ENCODE measurements at regions not wholly inside any gene's neighbourhood (a gene's known extent, or its start where the extent isn't known, plus 50 kb on each side); places are given as distances from the start of the nearest gene placed in this dataset.

GRCh38 chr5:26232706-26233105, 805.7 kb downstream of the CDH9 start:
- ATAC-seq (no peak), FAIRE-seq (no peak), DNase-seq (ENCODE audit: low read depth, low spot score) (no peak)
- 30% methylated on average over 7 of the region's 8 CpGs for WGBS (ENCODE audit: insufficient coverage, insufficient replicate concordance, low lambda C conversion rate, missing lambda C conversion rate)
- RAD21 ChIA-PET (ENCODE audit: unreplicated experiment), result no interaction called here
- no peak overlapping the region for H3K4me2 ChIP-seq (ENCODE audit: control insufficient read depth, insufficient read depth)
- H3K9ac ChIP-seq (ENCODE audit: control insufficient read depth, insufficient read depth, low read length), result no peak overlapping the region
- SMC1A ChIA-PET (ENCODE audit: uncharacterized antibody, unreplicated experiment), result no interaction called here
- in situ Hi-C loops (cut with MboI) (no loop called here), intact Hi-C loops (cut with micrococcal nuclease; ENCODE audit: unreplicated experiment) (no loop called here)
- no peaks in the 10 kb centered on the region for H3K4me1 ChIP-seq (ENCODE audit: control insufficient read depth, insufficient read depth, low read length)
- CTCF ChIA-PET, result no interaction called here
- H3K27ac ChIP-seq (ENCODE audit: control insufficient read depth, insufficient read depth), result no peak overlapping the region
- no peak overlapping the region for H3K4me3 ChIP-seq
- no peak overlapping the region for H2AFZ ChIP-seq (ENCODE audit: control insufficient read depth, low read depth, low read length)
- H3K9me3 ChIP-seq (replicated peaks; ENCODE audit: control insufficient read depth, insufficient read depth, low read length), result no peaks in the 10 kb centered on the region; the same call in 2 of the 3 replicates
- no peaks in the 10 kb centered on the region for H3K79me2 ChIP-seq (ENCODE audit: control insufficient read depth, insufficient read depth, low read length)
- no peaks in the 10 kb centered on the region for H4K20me1 ChIP-seq (ENCODE audit: control insufficient read depth, insufficient read depth)
- no peaks in the 10 kb centered on the region for H3K27me3 ChIP-seq (replicated peaks in 1 of 2; ENCODE audit: control insufficient read depth in 2 of 2, insufficient read depth in 2 of 2, low read length in 1 of 2)
- H3K36me3 ChIP-seq (ENCODE audit: control insufficient read depth in 2 of 2, insufficient read depth in 2 of 2, low read length in 1 of 2), result no peaks in the 10 kb centered on the region
- BruUV-seq (replicated peaks), result no TSS peak
- POLR2A ChIA-PET, result no interaction called here
- TF ChIP-seq FOXK2 (IDR thresholded peaks at IDR 0.05) (no peak), FOS (IDR thresholded peaks at IDR 0.05; ENCODE audit: borderline replicate concordance, extremely low read depth, insufficient read length) (no peak), MEF2A (IDR thresholded peaks at IDR 0.05; ENCODE audit: insufficient read depth, low read depth, low read length) (no peak), ZNF622 (IDR thresholded peaks at IDR 0.05) (no peak), CEBPB (IDR thresholded peaks at IDR 0.05; ENCODE audit: borderline replicate concordance in 1 of 2, low read depth in 2 of 2, low read length in 2 of 2) (no peak), LARP7 (IDR thresholded peaks at IDR 0.05) (no peak), USF1 (IDR thresholded peaks at IDR 0.05; ENCODE audit: borderline replicate concordance, extremely low read length, insufficient read depth, low read depth, low read length) (no peak), RBBP5 (conservative IDR thresholded peaks at IDR 0.05) (no peak), SREBF2 (IDR thresholded peaks at IDR 0.05; ENCODE audit: low read length) (no peak), TCF7 (IDR thresholded peaks at IDR 0.05; ENCODE audit: borderline replicate concordance) (no peak), IKZF2 (IDR thresholded peaks at IDR 0.05) (no peak), ELK1 (IDR thresholded peaks at IDR 0.05; ENCODE audit: low read depth, low read length) (no peak), POLR2AphosphoS5 (IDR thresholded peaks at IDR 0.05; ENCODE audit: low read length) (no peak), MYB (IDR thresholded peaks at IDR 0.05; ENCODE audit: borderline replicate concordance, low read depth, low read length) (no peak), ZBTB33 (IDR thresholded peaks at IDR 0.05) (no peak)
- TF ChIP-seq, protein P1, sequence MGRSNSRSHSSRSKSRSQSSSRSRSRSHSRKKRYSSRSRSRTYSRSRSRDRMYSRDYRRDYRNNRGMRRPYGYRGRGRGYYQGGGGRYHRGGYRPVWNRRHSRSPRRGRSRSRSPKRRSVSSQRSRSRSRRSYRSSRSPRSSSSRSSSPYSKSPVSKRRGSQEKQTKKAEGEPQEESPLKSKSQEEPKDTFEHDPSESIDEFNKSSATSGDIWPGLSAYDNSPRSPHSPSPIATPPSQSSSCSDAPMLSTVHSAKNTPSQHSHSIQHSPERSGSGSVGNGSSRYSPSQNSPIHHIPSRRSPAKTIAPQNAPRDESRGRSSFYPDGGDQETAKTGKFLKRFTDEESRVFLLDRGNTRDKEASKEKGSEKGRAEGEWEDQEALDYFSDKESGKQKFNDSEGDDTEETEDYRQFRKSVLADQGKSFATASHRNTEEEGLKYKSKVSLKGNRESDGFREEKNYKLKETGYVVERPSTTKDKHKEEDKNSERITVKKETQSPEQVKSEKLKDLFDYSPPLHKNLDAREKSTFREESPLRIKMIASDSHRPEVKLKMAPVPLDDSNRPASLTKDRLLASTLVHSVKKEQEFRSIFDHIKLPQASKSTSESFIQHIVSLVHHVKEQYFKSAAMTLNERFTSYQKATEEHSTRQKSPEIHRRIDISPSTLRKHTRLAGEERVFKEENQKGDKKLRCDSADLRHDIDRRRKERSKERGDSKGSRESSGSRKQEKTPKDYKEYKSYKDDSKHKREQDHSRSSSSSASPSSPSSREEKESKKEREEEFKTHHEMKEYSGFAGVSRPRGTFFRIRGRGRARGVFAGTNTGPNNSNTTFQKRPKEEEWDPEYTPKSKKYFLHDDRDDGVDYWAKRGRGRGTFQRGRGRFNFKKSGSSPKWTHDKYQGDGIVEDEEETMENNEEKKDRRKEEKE (IDR thresholded peaks at IDR 0.05), result no peak
- TF ChIP-seq, protein P2, sequence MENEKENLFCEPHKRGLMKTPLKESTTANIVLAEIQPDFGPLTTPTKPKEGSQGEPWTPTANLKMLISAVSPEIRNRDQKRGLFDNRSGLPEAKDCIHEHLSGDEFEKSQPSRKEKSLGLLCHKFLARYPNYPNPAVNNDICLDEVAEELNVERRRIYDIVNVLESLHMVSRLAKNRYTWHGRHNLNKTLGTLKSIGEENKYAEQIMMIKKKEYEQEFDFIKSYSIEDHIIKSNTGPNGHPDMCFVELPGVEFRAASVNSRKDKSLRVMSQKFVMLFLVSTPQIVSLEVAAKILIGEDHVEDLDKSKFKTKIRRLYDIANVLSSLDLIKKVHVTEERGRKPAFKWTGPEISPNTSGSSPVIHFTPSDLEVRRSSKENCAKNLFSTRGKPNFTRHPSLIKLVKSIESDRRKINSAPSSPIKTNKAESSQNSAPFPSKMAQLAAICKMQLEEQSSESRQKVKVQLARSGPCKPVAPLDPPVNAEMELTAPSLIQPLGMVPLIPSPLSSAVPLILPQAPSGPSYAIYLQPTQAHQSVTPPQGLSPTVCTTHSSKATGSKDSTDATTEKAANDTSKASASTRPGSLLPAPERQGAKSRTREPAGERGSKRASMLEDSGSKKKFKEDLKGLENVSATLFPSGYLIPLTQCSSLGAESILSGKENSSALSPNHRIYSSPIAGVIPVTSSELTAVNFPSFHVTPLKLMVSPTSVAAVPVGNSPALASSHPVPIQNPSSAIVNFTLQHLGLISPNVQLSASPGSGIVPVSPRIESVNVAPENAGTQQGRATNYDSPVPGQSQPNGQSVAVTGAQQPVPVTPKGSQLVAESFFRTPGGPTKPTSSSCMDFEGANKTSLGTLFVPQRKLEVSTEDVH (IDR thresholded peaks at IDR 0.05; ENCODE audit: low read depth, partially characterized antibody), result no peak
